ENCODE measurements at regions not wholly inside any gene's neighbourhood (a gene's known extent, or its start where the extent isn't known, plus 50 kb on each side); places are given as distances from the start of the nearest gene placed in this dataset.
"Not testable (repeated sequence)": the region's sequence is repeated elsewhere in the genome, so short reads cannot be mapped to it uniquely, and the experiment has no call there.

DNA sequence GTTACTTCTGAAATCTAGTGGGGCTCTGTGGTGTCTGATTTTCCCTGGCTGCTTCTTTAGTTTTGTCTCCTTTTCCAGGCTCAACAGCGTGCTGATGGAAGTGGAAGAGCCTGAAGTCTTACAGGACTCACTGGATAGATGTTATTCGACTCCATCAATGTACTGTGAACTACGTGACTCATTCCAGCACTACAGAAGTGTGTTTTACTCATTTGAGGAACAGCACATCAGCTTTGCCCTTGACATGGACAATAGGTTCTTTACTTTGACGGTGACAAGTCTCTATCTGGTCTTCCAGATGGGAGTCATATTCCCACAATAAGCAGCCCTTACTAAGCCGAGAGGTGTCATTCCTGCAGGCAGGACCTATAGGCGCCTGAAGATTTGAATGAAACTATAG is 51.1 kb downstream of the NBPF8 start:
- not testable (repeated sequence) for H3K27me3 ChIP-seq (ENCODE audit: control insufficient read depth, insufficient read depth, low read length); H3K9me3 ChIP-seq (ENCODE audit: control insufficient read depth, insufficient read depth, low read length); H3K4me1 ChIP-seq (ENCODE audit: control insufficient read depth, insufficient read depth, low read length); H3K36me3 ChIP-seq (ENCODE audit: control insufficient read depth, insufficient read depth, low read length); H3K4me3 ChIP-seq (ENCODE audit: low read length); DNase-seq (ENCODE audit: low read depth, low spot score); H3K27ac ChIP-seq (ENCODE audit: low read length)
- no CpG with 5 or more reads among the region's 6 CpGs for WGBS (ENCODE audit: insufficient coverage, insufficient read length)

DNA sequence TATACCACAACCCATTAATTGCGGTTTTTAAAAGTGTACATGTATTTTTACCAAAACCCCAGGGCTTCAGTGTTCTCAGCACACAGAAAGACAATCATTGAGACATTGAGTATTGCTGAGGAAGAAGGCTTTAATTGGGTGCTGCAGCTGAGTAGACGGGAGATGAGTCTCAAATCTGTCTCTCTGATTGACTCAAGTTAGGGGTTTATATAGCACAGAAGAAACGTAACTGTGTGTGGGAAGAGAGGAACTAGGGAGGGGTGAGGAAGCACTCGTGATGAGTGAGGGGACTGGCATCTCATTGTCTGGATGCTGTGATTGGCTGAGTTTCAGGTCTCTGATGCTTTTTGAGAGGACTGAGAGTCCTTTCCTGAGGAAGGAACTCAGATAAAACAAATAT is 62.8 kb downstream of the NBPF8 start:
- H3K27ac ChIP-seq (ENCODE audit: low read length); H3K9me3 ChIP-seq (ENCODE audit: control insufficient read depth, insufficient read depth, low read length); H3K4me1 ChIP-seq (ENCODE audit: control insufficient read depth, insufficient read depth, low read length); H3K4me3 ChIP-seq (ENCODE audit: low read length); H3K27me3 ChIP-seq (ENCODE audit: control insufficient read depth, insufficient read depth, low read length); H3K36me3 ChIP-seq (ENCODE audit: control insufficient read depth, insufficient read depth, low read length); DNase-seq (ENCODE audit: low read depth, low spot score): not testable (repeated sequence)
- WGBS (ENCODE audit: insufficient coverage, insufficient read length), result no CpG with 5 or more reads among the region's 4 CpGs

DNA sequence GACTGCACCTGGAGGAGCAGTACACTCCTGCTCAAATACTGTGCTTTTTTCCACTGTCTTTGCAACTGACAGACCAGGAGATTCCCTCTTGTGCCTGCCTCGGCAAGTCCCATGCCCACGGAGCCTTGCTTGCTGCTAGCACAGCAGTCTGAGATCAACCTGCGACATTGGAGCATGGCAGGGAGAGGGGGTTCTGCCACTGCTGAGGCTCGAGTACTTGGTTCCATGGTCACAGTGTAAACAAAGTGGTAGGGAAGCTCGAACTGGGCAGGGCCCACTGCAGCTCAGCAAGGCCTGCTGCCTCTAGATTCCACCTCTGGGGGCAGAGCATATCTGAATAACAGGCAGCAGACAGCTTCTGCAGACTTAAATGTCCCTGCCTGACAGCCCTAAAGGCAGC is 63.6 kb downstream of the NBPF8 start:
- no CpG with 5 or more reads among the region's 5 CpGs for WGBS (ENCODE audit: insufficient coverage, insufficient read length)

DNA sequence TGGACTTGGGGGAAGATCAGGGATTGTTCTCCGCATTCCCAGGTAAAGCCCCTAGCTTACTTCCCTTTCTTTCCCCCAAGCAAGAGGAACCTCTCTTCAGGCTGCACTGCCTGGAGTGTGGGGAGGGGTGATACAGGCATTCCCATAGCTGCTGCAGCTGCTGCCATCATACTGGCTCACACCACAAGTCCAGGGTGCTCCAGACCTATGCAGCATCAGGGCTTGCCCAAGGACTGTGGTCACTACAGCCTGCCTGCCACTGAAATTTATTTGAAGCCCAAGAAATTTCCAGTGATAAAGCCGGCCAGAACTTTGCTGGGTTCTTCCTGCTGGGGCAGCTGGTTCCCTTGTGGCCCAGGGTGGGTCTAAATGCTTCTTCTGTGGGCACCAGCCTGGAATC is 72.7 kb downstream of the NBPF8 start:
- H3K9me3 ChIP-seq (ENCODE audit: control insufficient read depth, insufficient read depth, low read length); H3K27ac ChIP-seq (ENCODE audit: low read length); DNase-seq (ENCODE audit: low read depth, low spot score); H3K36me3 ChIP-seq (ENCODE audit: control insufficient read depth, insufficient read depth, low read length); H3K4me3 ChIP-seq (ENCODE audit: low read length); H3K27me3 ChIP-seq (ENCODE audit: control insufficient read depth, insufficient read depth, low read length); H3K4me1 ChIP-seq (ENCODE audit: control insufficient read depth, insufficient read depth, low read length): not testable (repeated sequence)
- whole genome bisulfite sequencing (ENCODE audit: insufficient coverage, insufficient read length), result no CpG with 5 or more reads among the region's 2 CpGs

More for the DNA sequence above, 63.6 kb downstream of the NBPF8 start:
- DNase-seq (ENCODE audit: low read depth, low spot score); H3K4me1 ChIP-seq (ENCODE audit: control insufficient read depth, insufficient read depth, low read length); H3K27ac ChIP-seq (ENCODE audit: low read length); H3K36me3 ChIP-seq (ENCODE audit: control insufficient read depth, insufficient read depth, low read length); H3K27me3 ChIP-seq (ENCODE audit: control insufficient read depth, insufficient read depth, low read length); H3K4me3 ChIP-seq (ENCODE audit: low read length); H3K9me3 ChIP-seq (ENCODE audit: control insufficient read depth, insufficient read depth, low read length): not testable (repeated sequence)

DNA sequence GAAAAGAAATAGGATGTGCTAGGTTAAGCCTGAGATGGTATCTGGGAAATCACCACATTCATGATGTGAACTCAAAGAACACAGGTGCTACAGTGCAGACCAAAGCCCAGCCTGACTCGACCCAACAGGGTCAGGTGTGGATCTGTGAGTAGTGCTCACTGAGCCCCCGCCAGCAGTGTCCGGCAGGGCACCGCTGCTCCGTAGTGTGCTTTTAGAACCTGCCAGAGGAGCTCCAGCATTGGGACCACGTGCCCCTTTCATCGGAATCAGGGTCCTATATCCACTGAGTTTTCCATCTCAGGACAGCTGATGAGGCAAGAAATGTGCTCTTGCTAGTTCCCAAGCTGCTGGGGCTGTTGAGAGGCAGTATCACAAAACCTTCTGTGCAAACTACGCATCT is 74.4 kb downstream of the NBPF8 start:
- not testable (repeated sequence) for H3K9me3 ChIP-seq (ENCODE audit: control insufficient read depth, insufficient read depth, low read length); H3K27me3 ChIP-seq (ENCODE audit: control insufficient read depth, insufficient read depth, low read length); H3K4me3 ChIP-seq (ENCODE audit: low read length); H3K4me1 ChIP-seq (ENCODE audit: control insufficient read depth, insufficient read depth, low read length); DNase-seq (ENCODE audit: low read depth, low spot score); H3K27ac ChIP-seq (ENCODE audit: low read length); H3K36me3 ChIP-seq (ENCODE audit: control insufficient read depth, insufficient read depth, low read length)
- WGBS (ENCODE audit: insufficient coverage, insufficient read length), result no CpG with 5 or more reads among the region's 8 CpGs

DNA sequence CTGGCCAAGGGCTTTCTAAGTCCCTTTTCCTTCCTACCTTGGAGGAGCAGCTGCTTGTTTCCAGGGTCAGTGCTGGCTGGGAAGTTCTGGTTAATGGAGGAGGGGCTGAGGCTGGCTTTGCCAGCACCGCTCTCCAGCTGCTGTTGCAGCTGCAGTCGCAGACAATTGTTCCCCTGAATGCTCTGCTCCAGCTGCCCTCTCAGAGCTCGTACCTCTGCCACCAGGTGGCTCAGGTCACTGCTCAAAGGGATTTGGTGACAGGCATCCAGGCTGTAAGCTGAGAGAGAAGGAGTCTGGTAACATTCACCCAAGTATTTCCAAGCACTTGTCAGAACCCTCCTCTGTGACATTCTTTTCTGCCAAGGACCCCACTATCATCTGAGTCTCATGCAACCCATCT is 82.3 kb downstream of the NBPF8 start:
- not testable (repeated sequence) for H3K9me3 ChIP-seq (ENCODE audit: control insufficient read depth, insufficient read depth, low read length); H3K4me1 ChIP-seq (ENCODE audit: control insufficient read depth, insufficient read depth, low read length); H3K4me3 ChIP-seq (ENCODE audit: low read length); DNase-seq (ENCODE audit: low read depth, low spot score); H3K36me3 ChIP-seq (ENCODE audit: control insufficient read depth, insufficient read depth, low read length); H3K27ac ChIP-seq (ENCODE audit: low read length); H3K27me3 ChIP-seq (ENCODE audit: control insufficient read depth, insufficient read depth, low read length)
- no CpG with 5 or more reads among the region's 3 CpGs for WGBS (ENCODE audit: insufficient coverage, insufficient read length)

DNA sequence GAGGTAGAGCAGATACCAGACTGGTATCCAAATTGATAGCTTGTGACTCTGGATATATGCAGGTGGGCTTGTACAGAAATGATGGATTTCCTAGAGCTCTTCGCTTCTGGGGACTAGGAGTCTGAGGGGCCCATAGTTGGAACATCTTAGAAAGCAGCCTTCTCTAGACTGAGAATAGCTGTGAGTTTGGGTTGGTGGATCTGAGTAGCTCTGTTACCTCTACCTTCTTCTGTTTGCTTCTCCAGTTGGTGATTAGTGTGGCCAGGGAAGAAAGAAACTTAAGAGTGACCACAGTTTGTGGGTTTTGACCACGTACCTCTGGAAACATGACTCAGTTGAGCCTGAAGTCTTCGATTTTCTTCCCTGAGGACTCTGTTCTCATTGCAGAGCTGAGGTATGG is 88.4 kb downstream of the NBPF8 start:
- not testable (repeated sequence) for H3K4me1 ChIP-seq (ENCODE audit: control insufficient read depth, insufficient read depth, low read length); H3K36me3 ChIP-seq (ENCODE audit: control insufficient read depth, insufficient read depth, low read length); DNase-seq (ENCODE audit: low read depth, low spot score); H3K9me3 ChIP-seq (ENCODE audit: control insufficient read depth, insufficient read depth, low read length); H3K27me3 ChIP-seq (ENCODE audit: control insufficient read depth, insufficient read depth, low read length); H3K4me3 ChIP-seq (ENCODE audit: low read length); H3K27ac ChIP-seq (ENCODE audit: low read length)
- WGBS (ENCODE audit: insufficient coverage, insufficient read length), result no CpG with 5 or more reads among the region's 3 CpGs

DNA sequence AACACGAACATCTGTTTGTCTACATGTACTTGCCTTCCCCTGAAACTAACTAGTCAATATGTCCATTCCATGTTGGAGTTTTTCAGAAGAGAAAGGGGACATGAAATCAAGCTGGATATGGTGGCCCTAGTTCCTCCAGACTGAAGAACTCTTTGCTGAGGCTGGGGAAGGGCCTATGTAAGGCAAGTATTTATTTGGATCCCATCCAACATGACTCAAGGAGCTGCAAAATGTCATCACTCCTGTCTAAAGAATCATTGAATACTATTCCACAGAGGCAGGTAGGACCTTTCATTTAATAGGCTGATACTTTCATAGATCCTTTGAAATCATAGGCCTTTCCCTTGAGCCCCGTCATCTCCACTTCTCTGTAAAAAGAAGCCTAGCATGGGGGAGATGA is 91.5 kb downstream of the NBPF8 start:
- WGBS (ENCODE audit: insufficient coverage, insufficient read length), result no CpG with 5 or more reads among the region's 2 CpGs

DNA sequence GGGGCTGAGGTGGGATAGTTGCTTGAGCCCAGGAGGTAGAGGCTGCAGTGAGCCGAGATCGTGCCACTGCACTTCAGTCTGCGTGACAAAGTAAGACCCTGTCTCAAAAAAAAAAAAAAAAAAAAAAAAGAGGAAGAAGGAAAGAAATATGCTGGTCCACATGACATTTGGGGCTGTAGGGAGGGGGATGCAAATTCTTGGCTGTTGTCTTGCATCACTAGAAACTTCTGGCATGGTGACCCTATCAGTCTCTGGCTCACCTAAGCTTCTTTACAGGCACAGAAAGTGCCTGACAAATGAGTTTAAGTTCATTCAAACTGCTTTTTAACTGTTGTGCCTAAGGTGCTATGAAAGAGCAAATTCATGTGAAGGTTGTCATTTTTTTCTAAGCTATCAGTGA is 93.5 kb downstream of the NBPF8 start:
- not testable (repeated sequence) for H3K36me3 ChIP-seq (ENCODE audit: control insufficient read depth, insufficient read depth, low read length); H3K4me1 ChIP-seq (ENCODE audit: control insufficient read depth, insufficient read depth, low read length); H3K4me3 ChIP-seq (ENCODE audit: low read length); DNase-seq (ENCODE audit: low read depth, low spot score); H3K9me3 ChIP-seq (ENCODE audit: control insufficient read depth, insufficient read depth, low read length); H3K27me3 ChIP-seq (ENCODE audit: control insufficient read depth, insufficient read depth, low read length); H3K27ac ChIP-seq (ENCODE audit: low read length)
- WGBS (ENCODE audit: insufficient coverage, insufficient read length), result no CpG with 5 or more reads among the region's 3 CpGs

More for the DNA sequence above, 91.5 kb downstream of the NBPF8 start:
- not testable (repeated sequence) for DNase-seq (ENCODE audit: low read depth, low spot score); H3K36me3 ChIP-seq (ENCODE audit: control insufficient read depth, insufficient read depth, low read length); H3K9me3 ChIP-seq (ENCODE audit: control insufficient read depth, insufficient read depth, low read length); H3K4me1 ChIP-seq (ENCODE audit: control insufficient read depth, insufficient read depth, low read length); H3K27me3 ChIP-seq (ENCODE audit: control insufficient read depth, insufficient read depth, low read length); H3K4me3 ChIP-seq (ENCODE audit: low read length); H3K27ac ChIP-seq (ENCODE audit: low read length)

DNA sequence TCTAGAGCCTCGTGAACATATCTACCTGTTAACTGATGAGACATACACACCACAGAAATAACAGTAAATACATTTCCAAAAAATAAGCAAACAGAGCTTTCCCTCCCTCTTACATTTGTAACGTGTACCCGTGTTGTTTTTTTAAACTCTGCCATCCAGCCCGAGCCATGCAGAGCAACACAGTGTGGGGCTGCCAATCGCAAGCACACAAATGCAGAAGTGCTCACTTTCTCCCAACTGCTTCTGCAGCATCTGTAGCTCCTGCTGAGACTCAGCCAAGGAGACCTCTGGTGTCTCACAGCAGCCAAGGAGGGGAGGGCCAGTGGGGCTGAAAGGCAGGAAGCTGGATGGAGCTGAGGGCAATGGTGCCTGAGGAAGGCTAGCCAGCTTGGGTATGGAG is 94.4 kb downstream of the NBPF8 start:
- no CpG with 5 or more reads among the region's 5 CpGs for WGBS (ENCODE audit: insufficient coverage, insufficient read length)
- H3K27me3 ChIP-seq (ENCODE audit: control insufficient read depth, insufficient read depth, low read length); H3K36me3 ChIP-seq (ENCODE audit: control insufficient read depth, insufficient read depth, low read length); H3K4me1 ChIP-seq (ENCODE audit: control insufficient read depth, insufficient read depth, low read length); H3K4me3 ChIP-seq (ENCODE audit: low read length); H3K9me3 ChIP-seq (ENCODE audit: control insufficient read depth, insufficient read depth, low read length); H3K27ac ChIP-seq (ENCODE audit: low read length); DNase-seq (ENCODE audit: low read depth, low spot score): not testable (repeated sequence)

DNA sequence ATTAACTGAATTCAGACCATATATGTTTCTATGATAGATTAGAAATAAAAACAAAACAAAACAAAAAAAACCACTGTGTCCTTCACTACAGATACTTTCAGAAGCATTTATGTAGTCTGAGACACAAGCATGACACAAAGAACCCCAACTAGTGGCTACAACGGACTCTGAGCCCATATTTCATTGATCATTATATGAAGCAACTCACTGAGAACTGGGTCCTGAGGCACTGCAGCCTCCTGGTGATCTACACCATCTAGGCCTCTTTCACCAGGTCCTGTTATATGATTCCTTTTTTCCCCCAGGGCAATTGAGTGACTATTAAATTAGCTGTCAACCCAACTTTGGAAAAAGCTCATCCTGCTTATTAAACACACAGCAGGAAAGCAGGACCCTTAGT is 98.3 kb downstream of the NBPF8 start:
- H3K27ac ChIP-seq (ENCODE audit: low read length); H3K27me3 ChIP-seq (ENCODE audit: control insufficient read depth, insufficient read depth, low read length); H3K4me1 ChIP-seq (ENCODE audit: control insufficient read depth, insufficient read depth, low read length); H3K4me3 ChIP-seq (ENCODE audit: low read length); DNase-seq (ENCODE audit: low read depth, low spot score); H3K9me3 ChIP-seq (ENCODE audit: control insufficient read depth, insufficient read depth, low read length); H3K36me3 ChIP-seq (ENCODE audit: control insufficient read depth, insufficient read depth, low read length): not testable (repeated sequence)
- WGBS (ENCODE audit: insufficient coverage, insufficient read length), result no CpG with 5 or more reads among the region's 1 CpG
